ENCODE measurements at regions not wholly inside any gene's neighbourhood (a gene's known extent, or its start where the extent isn't known, plus 50 kb on each side); places are given as distances from the start of the nearest gene placed in this dataset.

DNA sequence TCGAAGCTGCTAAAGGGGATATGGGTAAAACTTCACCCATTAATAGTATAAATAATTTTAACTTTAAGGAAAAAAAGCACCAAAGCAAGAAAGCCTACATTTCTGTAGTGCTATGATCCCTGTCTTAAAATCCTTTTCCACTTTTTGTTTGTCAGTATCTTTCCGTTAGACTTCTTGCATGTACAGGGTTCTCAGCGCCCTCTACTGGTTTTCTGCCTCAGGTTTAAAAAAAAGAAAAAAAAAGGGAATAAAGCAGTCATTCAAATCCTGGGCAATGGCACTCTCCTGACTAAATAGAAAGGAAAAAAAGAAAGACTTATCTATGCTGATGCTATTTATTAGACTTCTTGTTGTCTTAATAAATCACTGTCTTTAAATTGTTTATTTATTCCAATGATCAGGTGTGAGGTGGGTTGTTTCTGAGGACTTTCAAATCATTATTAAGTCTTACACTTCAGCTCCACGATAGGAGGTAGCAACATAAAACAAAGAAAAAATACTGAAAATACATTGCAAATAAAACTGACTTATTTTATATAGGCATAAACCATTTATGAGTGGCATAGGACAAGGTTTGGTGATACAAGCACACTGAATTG lies 475.4 kb upstream of the NR5A2 start:
- H3K9ac ChIP-seq (ENCODE audit: low read length): no peak overlapping the region
- no peaks in the 10 kb centered on the region for H3K79me2 ChIP-seq (ENCODE audit: insufficient read depth, low read length)
- no peak overlapping the region for H3K4me2 ChIP-seq (ENCODE audit: low read depth, low read length, poor library complexity, severe bottlenecking)
- H3K4me3 ChIP-seq (ENCODE audit: insufficient read depth, low read length, poor library complexity, severe bottlenecking): no peak overlapping the region
- H3K9me3 ChIP-seq (ENCODE audit: insufficient read depth, low read length): no peaks in the 10 kb centered on the region
- H2AFZ ChIP-seq (ENCODE audit: low read depth, low read length, severe bottlenecking): no peak overlapping the region
- H3K27ac ChIP-seq (ENCODE audit: low read depth, low read length): no peak overlapping the region
- H3F3A ChIP-seq (ENCODE audit: insufficient read depth): no peaks in the 10 kb centered on the region
- no peaks in the 10 kb centered on the region for H4K20me1 ChIP-seq (ENCODE audit: low read depth, low read length)
- no peaks in the 10 kb centered on the region for H3K9me2 ChIP-seq (replicated peaks; ENCODE audit: insufficient read depth, low read length)
- H3K36me3 ChIP-seq (ENCODE audit: low read length): no peaks in the 10 kb centered on the region
- H3K27me3 ChIP-seq (ENCODE audit: low read length): no peaks in the 10 kb centered on the region
- TF ChIP-seq, protein P1, sequence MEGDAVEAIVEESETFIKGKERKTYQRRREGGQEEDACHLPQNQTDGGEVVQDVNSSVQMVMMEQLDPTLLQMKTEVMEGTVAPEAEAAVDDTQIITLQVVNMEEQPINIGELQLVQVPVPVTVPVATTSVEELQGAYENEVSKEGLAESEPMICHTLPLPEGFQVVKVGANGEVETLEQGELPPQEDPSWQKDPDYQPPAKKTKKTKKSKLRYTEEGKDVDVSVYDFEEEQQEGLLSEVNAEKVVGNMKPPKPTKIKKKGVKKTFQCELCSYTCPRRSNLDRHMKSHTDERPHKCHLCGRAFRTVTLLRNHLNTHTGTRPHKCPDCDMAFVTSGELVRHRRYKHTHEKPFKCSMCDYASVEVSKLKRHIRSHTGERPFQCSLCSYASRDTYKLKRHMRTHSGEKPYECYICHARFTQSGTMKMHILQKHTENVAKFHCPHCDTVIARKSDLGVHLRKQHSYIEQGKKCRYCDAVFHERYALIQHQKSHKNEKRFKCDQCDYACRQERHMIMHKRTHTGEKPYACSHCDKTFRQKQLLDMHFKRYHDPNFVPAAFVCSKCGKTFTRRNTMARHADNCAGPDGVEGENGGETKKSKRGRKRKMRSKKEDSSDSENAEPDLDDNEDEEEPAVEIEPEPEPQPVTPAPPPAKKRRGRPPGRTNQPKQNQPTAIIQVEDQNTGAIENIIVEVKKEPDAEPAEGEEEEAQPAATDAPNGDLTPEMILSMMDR (IDR thresholded peaks at IDR 0.05; ENCODE audit: insufficient read depth, low read length, poor library complexity, severe bottlenecking): peak; percentile 91
- no peak for TF ChIP-seq EZH2phosphoT487 (conservative IDR thresholded peaks at IDR 0.05; ENCODE audit: low read length)

DNA sequence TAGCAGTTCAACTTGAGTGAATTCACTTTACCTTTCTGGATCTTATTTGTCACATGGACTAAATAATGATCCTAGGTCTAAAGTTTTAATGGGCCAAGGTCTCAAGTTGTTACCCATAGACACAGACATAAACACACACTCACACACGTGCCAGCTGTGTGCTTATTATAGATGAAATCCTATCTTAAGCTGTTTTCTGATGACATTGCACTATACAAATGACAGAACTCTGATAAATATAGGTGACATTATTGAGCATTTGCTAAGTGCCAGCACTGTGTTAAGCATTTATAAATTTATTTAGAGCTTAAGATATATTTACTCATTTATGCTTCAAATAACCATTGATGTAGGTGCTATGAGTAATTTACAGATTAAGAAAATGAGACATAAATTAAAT lies 474.4 kb upstream of the NR5A2 start:
- no peaks in the 10 kb centered on the region for H4K20me1 ChIP-seq (ENCODE audit: low read depth, low read length)
- H3K9me3 ChIP-seq (ENCODE audit: insufficient read depth, low read length): no peaks in the 10 kb centered on the region
- no peak overlapping the region for H3K27ac ChIP-seq (ENCODE audit: low read depth, low read length)
- H3F3A ChIP-seq (ENCODE audit: insufficient read depth): no peaks in the 10 kb centered on the region
- no peaks in the 10 kb centered on the region for H3K79me2 ChIP-seq (ENCODE audit: insufficient read depth, low read length)
- H3K4me3 ChIP-seq (ENCODE audit: insufficient read depth, low read length, poor library complexity, severe bottlenecking): no peak overlapping the region
- no peak overlapping the region for H2AFZ ChIP-seq (ENCODE audit: low read depth, low read length, severe bottlenecking)
- TF ChIP-seq EZH2phosphoT487 (conservative IDR thresholded peaks at IDR 0.05; ENCODE audit: low read length): no peak
- TF ChIP-seq, protein P1 (IDR thresholded peaks at IDR 0.05; ENCODE audit: insufficient read depth, low read length, poor library complexity, severe bottlenecking): no peak
- no peaks in the 10 kb centered on the region for H3K27me3 ChIP-seq (ENCODE audit: low read length)
- no peak overlapping the region for H3K9ac ChIP-seq (ENCODE audit: low read length)
- no peaks in the 10 kb centered on the region for H3K9me2 ChIP-seq (replicated peaks; ENCODE audit: insufficient read depth, low read length)
- H3K4me2 ChIP-seq (ENCODE audit: low read depth, low read length, poor library complexity, severe bottlenecking): no peak overlapping the region
- H3K36me3 ChIP-seq (ENCODE audit: low read length): no peaks in the 10 kb centered on the region

DNA sequence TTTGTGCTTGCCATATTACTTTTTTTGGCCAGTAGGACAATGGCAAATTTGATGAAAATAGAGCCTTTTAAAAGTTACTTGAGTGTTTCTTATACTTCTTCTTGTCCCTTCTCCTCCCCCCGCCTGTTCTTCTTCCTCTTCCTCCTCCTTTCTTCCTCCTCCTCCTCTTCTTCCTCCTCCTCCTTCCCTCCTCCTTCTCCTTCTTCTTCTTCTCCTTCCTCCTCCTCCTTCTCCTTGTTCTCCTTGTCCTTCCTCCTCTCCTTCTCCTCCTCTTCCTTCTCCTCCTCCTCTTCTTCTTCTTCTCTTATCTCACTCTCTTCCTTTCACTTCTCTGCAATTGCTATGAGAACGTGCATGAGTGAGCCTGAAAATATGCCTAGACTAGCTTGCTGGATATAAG lies 466.2 kb upstream of the NR5A2 start:
- no peak overlapping the region for H3K9ac ChIP-seq (ENCODE audit: low read length)
- no peaks in the 10 kb centered on the region for H3K27me3 ChIP-seq (ENCODE audit: low read length)
- no peak overlapping the region for H3K4me3 ChIP-seq (ENCODE audit: insufficient read depth, low read length, poor library complexity, severe bottlenecking)
- no peaks in the 10 kb centered on the region for H3K79me2 ChIP-seq (ENCODE audit: insufficient read depth, low read length)
- no peak overlapping the region for H3K27ac ChIP-seq (ENCODE audit: low read depth, low read length)
- H4K20me1 ChIP-seq (ENCODE audit: low read depth, low read length): no peaks in the 10 kb centered on the region
- H3K36me3 ChIP-seq (ENCODE audit: low read length): no peaks in the 10 kb centered on the region
- no peak for TF ChIP-seq EZH2phosphoT487 (conservative IDR thresholded peaks at IDR 0.05; ENCODE audit: low read length)
- H2AFZ ChIP-seq (ENCODE audit: low read depth, low read length, severe bottlenecking): no peak overlapping the region
- H3F3A ChIP-seq (ENCODE audit: insufficient read depth): no peaks in the 10 kb centered on the region
- no peaks in the 10 kb centered on the region for H3K9me3 ChIP-seq (ENCODE audit: insufficient read depth, low read length)
- H3K4me2 ChIP-seq (ENCODE audit: low read depth, low read length, poor library complexity, severe bottlenecking): no peak overlapping the region
- H3K9me2 ChIP-seq (replicated peaks; ENCODE audit: insufficient read depth, low read length): no peaks in the 10 kb centered on the region

DNA sequence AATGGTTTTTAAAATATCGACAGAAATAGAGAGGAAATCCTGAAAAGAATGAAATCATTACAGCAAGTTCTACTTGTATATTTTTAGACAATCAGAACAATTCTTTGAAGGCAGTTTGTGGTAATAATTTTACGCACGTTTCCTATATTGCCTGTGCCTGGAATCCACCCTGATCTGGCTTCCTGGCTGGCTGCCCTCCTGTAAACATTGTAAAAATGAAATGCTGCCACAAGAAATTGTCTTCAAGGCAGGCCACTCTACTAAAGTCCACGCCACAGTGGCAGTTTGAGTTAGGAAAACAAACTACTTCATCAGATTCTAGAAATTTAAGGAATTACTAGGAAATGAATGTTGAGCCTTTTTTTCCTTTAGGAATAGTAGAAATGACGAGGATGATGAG lies 454.5 kb upstream of the NR5A2 start:
- Histone ChIP-seq H3K4me2 (ENCODE audit: low read depth, low read length, poor library complexity, severe bottlenecking) (no peak overlapping the region), H3K27me3 (ENCODE audit: low read length) (no peaks in the 10 kb centered on the region), H3K27ac (ENCODE audit: low read depth, low read length) (no peak overlapping the region), H3K9me2 (replicated peaks; ENCODE audit: insufficient read depth, low read length) (no peaks in the 10 kb centered on the region), H3K9me3 (ENCODE audit: insufficient read depth, low read length) (no peaks in the 10 kb centered on the region), H4K20me1 (ENCODE audit: low read depth, low read length) (no peaks in the 10 kb centered on the region), H3K4me3 (ENCODE audit: insufficient read depth, low read length, poor library complexity, severe bottlenecking) (no peak overlapping the region), H3K79me2 (ENCODE audit: insufficient read depth, low read length) (no peaks in the 10 kb centered on the region), H3F3A (ENCODE audit: insufficient read depth) (no peaks in the 10 kb centered on the region), H3K36me3 (ENCODE audit: low read length) (no peaks in the 10 kb centered on the region), H2AFZ (ENCODE audit: low read depth, low read length, severe bottlenecking) (no peak overlapping the region), H3K9ac (ENCODE audit: low read length) (no peak overlapping the region)
- no peak for TF ChIP-seq EZH2phosphoT487 (conservative IDR thresholded peaks at IDR 0.05; ENCODE audit: low read length)
- TF ChIP-seq, protein P1 (IDR thresholded peaks at IDR 0.05; ENCODE audit: insufficient read depth, low read length, poor library complexity, severe bottlenecking): no peak
